SH-SY5Y (cell line): ENCODE measurements at regions not wholly inside any gene's neighbourhood (a gene's known extent, or its start where the extent isn't known, plus 50 kb on each side); places are given as distances from the start of the nearest gene placed in this dataset.

Source experiments
- GATA2 ChIP-seq: IDR thresholded peaks from 2 replicates; pipeline ENCODE4 v1.6.1; 2011; ENCODE audit warnings: mild to moderate bottlenecking, low read depth, low read length
- GATA3 ChIP-seq: IDR thresholded peaks from 2 replicates; pipeline ENCODE4 v1.6.1; 2011; ENCODE audit warnings: low read depth, mild to moderate bottlenecking, low read length, moderate library complexity

- no peak for TF ChIP-seq GATA2
- no peak for TF ChIP-seq GATA3
Measured at GRCh38 chr2:57440437-57440836, 606.2 kb upstream of the VRK2 start.
